GM19395 (cell line): ENCODE measurements at regions not wholly inside any gene's neighbourhood (a gene's known extent, or its start where the extent isn't known, plus 50 kb on each side); places are given as distances from the start of the nearest gene placed in this dataset.
"Not testable (repeated sequence)": the region's sequence is repeated elsewhere in the genome, so short reads cannot be mapped to it uniquely, and the experiment has no call there.

ENCODE experiments used
- ATAC-seq: cut with Tn5 transposase; IDR thresholded peaks from one replicate; pipeline ENCODE4 v1.9.1; 2021; ENCODE audit warnings: mild to moderate bottlenecking, moderate library complexity; ENCODE audit not compliant: unreplicated experiment

GRCh38 chr1:102365071-102365470 is 368.3 kb upstream of the OLFM3 start:
- ATAC-seq = no peak

GRCh38 chr1:102336602-102337001 is 339.9 kb upstream of the OLFM3 start:
- no peak for ATAC-seq

GRCh38 chr1:102318104-102318806 is 321.5 kb upstream of the OLFM3 start:
- ATAC-seq = no peak

GRCh38 chr1:102315096-102315495 is 318.4 kb upstream of the OLFM3 start:
- no peak for ATAC-seq

- ATAC-seq = no peak
These were observed 299.4 kb upstream of the OLFM3 start for GRCh38 chr1:102296116-102296515.

- ATAC-seq = no peak
These were observed 286.2 kb upstream of the OLFM3 start for GRCh38 chr1:102282955-102283354.

GRCh38 chr1:102262994-102263393 is 266.3 kb upstream of the OLFM3 start:
- ATAC-seq = no peak

GRCh38 chr1:102252731-102253505 is 256.2 kb upstream of the OLFM3 start:
- ATAC-seq = no peak

GRCh38 chr1:102241431-102242338 is 245.0 kb upstream of the OLFM3 start:
- ATAC-seq = peak; percentile 93

GRCh38 chr1:102239247-102239646 is 242.5 kb upstream of the OLFM3 start:
- ATAC-seq = no peak

GRCh38 chr1:102234753-102235359 is 238.1 kb upstream of the OLFM3 start:
- ATAC-seq = no peak

GRCh38 chr1:102219463-102219862 is 222.7 kb upstream of the OLFM3 start:
- ATAC-seq = peak; percentile 71

GRCh38 chr1:102210891-102211290 is 214.2 kb upstream of the OLFM3 start:
- ATAC-seq = not testable (repeated sequence)

- no peak for ATAC-seq
These were observed 195.0 kb upstream of the OLFM3 start for GRCh38 chr1:102191723-102192122.

GRCh38 chr1:102190429-102190828 is 193.7 kb upstream of the OLFM3 start:
- no peak for ATAC-seq

GRCh38 chr1:102186536-102186935 is 189.8 kb upstream of the OLFM3 start:
- ATAC-seq = no peak

- no peak for ATAC-seq
These were observed 188.5 kb upstream of the OLFM3 start for GRCh38 chr1:102185260-102185659.

GRCh38 chr1:102184477-102184876 is 187.8 kb upstream of the OLFM3 start:
- no peak for ATAC-seq

GRCh38 chr1:102183711-102184110 is 187.0 kb upstream of the OLFM3 start:
- no peak for ATAC-seq

GRCh38 chr1:102182603-102183260 is 186.0 kb upstream of the OLFM3 start:
- no peak for ATAC-seq
